ENCODE measurements at regions not wholly inside any gene's neighbourhood (a gene's known extent, or its start where the extent isn't known, plus 50 kb on each side); places are given as distances from the start of the nearest gene placed in this dataset.

DNA sequence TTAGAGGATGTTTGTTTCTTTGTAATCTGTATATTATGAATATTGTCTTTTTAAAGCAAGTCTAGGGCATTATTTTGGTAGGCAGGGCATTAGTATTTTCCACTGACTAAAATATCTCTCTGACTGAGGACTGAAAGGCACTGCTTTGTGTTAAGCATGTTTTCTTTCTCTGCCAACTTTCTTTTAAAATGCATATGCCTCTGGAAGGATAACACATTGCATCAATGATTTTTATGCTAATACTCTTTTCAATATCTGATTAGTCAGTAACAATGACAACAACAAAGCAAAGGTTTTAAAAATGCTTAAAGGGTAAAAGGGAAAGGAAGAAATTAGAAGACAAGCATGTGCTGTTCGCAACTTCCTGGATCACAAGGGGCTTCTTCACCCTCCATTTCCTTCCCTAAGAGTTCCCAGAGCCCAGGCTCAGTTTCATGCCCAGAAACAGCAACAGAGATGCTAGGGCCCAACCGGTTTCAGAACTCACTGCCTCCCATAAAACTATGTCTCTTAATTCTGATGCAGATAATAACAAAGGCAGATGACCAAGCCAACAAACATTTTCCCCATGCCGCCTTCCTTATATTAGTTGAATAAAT lies 786.8 kb upstream of the ACVR2A start:
- no peak overlapping the region for H3K4me3 ChIP-seq (ENCODE audit: low read depth, low read length)
- H3K27ac ChIP-seq (ENCODE audit: low read depth, low read length): no peak overlapping the region
- H3K27me3 ChIP-seq (ENCODE audit: control insufficient read depth, insufficient read depth, low read length): no peaks in the 10 kb centered on the region
- H3K36me3 ChIP-seq (ENCODE audit: control insufficient read depth, insufficient read depth, low read length): no peaks in the 10 kb centered on the region
- H3K9me3 ChIP-seq (ENCODE audit: control insufficient read depth, insufficient read depth, low read depth, low read length): no peaks in the 10 kb centered on the region; the same call in 1 of the 2 replicates
- H3K9ac ChIP-seq (ENCODE audit: low read length): no peak overlapping the region
- H3K4me1 ChIP-seq (ENCODE audit: control insufficient read depth, insufficient read depth, low read length): peaks cover 18% of the 10 kb centered on the region; the same call in 1 of the 2 replicates

GRCh38 chr2:147051814-147052213 lies 793.0 kb upstream of the ACVR2A start:
- Histone ChIP-seq H3K4me1 (ENCODE audit: control insufficient read depth, insufficient read depth, low read length) (no peaks in the 10 kb centered on the region), H3K27ac (ENCODE audit: low read depth, low read length) (no peak overlapping the region), H3K36me3 (ENCODE audit: control insufficient read depth, insufficient read depth, low read length) (no peaks in the 10 kb centered on the region), H3K9me3 (ENCODE audit: control insufficient read depth, insufficient read depth, low read depth, low read length) (no peaks in the 10 kb centered on the region; the same call in 1 of the 2 replicates), H3K4me3 (ENCODE audit: low read depth, low read length) (no peak overlapping the region), H3K27me3 (ENCODE audit: control insufficient read depth, insufficient read depth, low read length) (no peaks in the 10 kb centered on the region), H3K9ac (ENCODE audit: low read length) (no peak overlapping the region)

- no peaks in the 10 kb centered on the region; the same call in 1 of the 2 replicates for H3K9me3 ChIP-seq (ENCODE audit: control insufficient read depth, insufficient read depth, low read depth, low read length)
- no peaks in the 10 kb centered on the region for H3K27me3 ChIP-seq (ENCODE audit: control insufficient read depth, insufficient read depth, low read length)
These were observed 793.6 kb upstream of the ACVR2A start for GRCh38 chr2:147051248-147051647.

GRCh38 chr2:147049957-147050356 lies 794.9 kb upstream of the ACVR2A start:
- Histone ChIP-seq H3K27me3 (ENCODE audit: control insufficient read depth, insufficient read depth, low read length) (no peaks in the 10 kb centered on the region), H3K9ac (ENCODE audit: low read length) (no peak overlapping the region), H3K27ac (ENCODE audit: low read depth, low read length) (no peak overlapping the region), H3K36me3 (ENCODE audit: control insufficient read depth, insufficient read depth, low read length) (no peaks in the 10 kb centered on the region), H3K4me3 (ENCODE audit: low read depth, low read length) (no peak overlapping the region), H3K9me3 (ENCODE audit: control insufficient read depth, insufficient read depth, low read depth, low read length) (no peaks in the 10 kb centered on the region; the same call in 1 of the 2 replicates), H3K4me1 (ENCODE audit: control insufficient read depth, insufficient read depth, low read length) (peaks cover 3% of the 10 kb centered on the region; the same call in 1 of the 2 replicates)

More at GRCh38 chr2:147051248-147051647, 793.6 kb upstream of the ACVR2A start:
- Histone ChIP-seq H3K36me3 (ENCODE audit: control insufficient read depth, insufficient read depth, low read length) (no peaks in the 10 kb centered on the region), H3K4me3 (ENCODE audit: low read depth, low read length) (no peak overlapping the region), H3K9ac (ENCODE audit: low read length) (no peak overlapping the region), H3K4me1 (ENCODE audit: control insufficient read depth, insufficient read depth, low read length) (peaks cover 3% of the 10 kb centered on the region; the same call in 1 of the 2 replicates), H3K27ac (ENCODE audit: low read depth, low read length) (no peak overlapping the region)

GRCh38 chr2:147046473-147046872 lies 798.4 kb upstream of the ACVR2A start:
- H3K9me3 ChIP-seq (ENCODE audit: control insufficient read depth, insufficient read depth, low read depth, low read length): no peaks in the 10 kb centered on the region
- no peaks in the 10 kb centered on the region for H3K27me3 ChIP-seq (ENCODE audit: control insufficient read depth, insufficient read depth, low read length)
- no peak overlapping the region for H3K4me3 ChIP-seq (ENCODE audit: low read depth, low read length)
- peaks cover 3% of the 10 kb centered on the region; the same call in 1 of the 2 replicates for H3K4me1 ChIP-seq (ENCODE audit: control insufficient read depth, insufficient read depth, low read length)
- no peak overlapping the region for H3K27ac ChIP-seq (ENCODE audit: low read depth, low read length)
- H3K9ac ChIP-seq (ENCODE audit: low read length): no peak overlapping the region
- H3K36me3 ChIP-seq (ENCODE audit: control insufficient read depth, insufficient read depth, low read length): no peaks in the 10 kb centered on the region

GRCh38 chr2:147045113-147045512 lies 799.7 kb upstream of the ACVR2A start:
- H3K4me3 ChIP-seq (ENCODE audit: low read depth, low read length): no peak overlapping the region
- H3K9ac ChIP-seq (ENCODE audit: low read length): no peak overlapping the region
- H3K36me3 ChIP-seq (ENCODE audit: control insufficient read depth, insufficient read depth, low read length): no peaks in the 10 kb centered on the region
- no peaks in the 10 kb centered on the region for H3K27me3 ChIP-seq (ENCODE audit: control insufficient read depth, insufficient read depth, low read length)
- no peaks in the 10 kb centered on the region for H3K9me3 ChIP-seq (ENCODE audit: control insufficient read depth, insufficient read depth, low read depth, low read length)
- no peak overlapping the region for H3K27ac ChIP-seq (ENCODE audit: low read depth, low read length)
- peaks cover 3% of the 10 kb centered on the region; the same call in 1 of the 2 replicates for H3K4me1 ChIP-seq (ENCODE audit: control insufficient read depth, insufficient read depth, low read length)

DNA sequence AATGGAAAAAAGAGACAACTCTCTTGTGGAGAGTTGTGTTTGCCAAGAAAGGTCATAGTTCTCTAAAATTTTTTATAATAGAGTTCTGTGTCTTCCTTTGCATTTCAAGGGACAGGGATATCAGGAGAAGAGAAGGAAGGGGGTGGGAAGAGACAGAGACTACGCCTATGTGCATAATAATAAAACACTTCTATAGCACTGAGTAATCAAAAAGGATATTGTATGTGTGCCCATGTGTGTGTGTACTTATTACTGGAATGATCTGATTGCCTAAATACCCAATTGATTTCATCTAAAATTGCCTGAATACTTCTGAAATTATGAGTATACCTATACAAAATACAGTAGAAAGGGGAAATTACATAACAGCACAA lies 803.7 kb upstream of the ACVR2A start:
- Histone ChIP-seq H3K27me3 (ENCODE audit: control insufficient read depth, insufficient read depth, low read length) (no peaks in the 10 kb centered on the region), H3K36me3 (ENCODE audit: control insufficient read depth, insufficient read depth, low read length) (no peaks in the 10 kb centered on the region), H3K4me3 (ENCODE audit: low read depth, low read length) (no peak overlapping the region), H3K9ac (ENCODE audit: low read length) (no peak overlapping the region), H3K27ac (ENCODE audit: low read depth, low read length) (no peak overlapping the region), H3K4me1 (ENCODE audit: control insufficient read depth, insufficient read depth, low read length) (no peaks in the 10 kb centered on the region), H3K9me3 (ENCODE audit: control insufficient read depth, insufficient read depth, low read depth, low read length) (no peaks in the 10 kb centered on the region)

GRCh38 chr2:147040298-147041120 lies 804.3 kb upstream of the ACVR2A start:
- H3K36me3 ChIP-seq (ENCODE audit: control insufficient read depth, insufficient read depth, low read length): no peaks in the 10 kb centered on the region
- no peaks in the 10 kb centered on the region for H3K9me3 ChIP-seq (ENCODE audit: control insufficient read depth, insufficient read depth, low read depth, low read length)
- H3K4me1 ChIP-seq (ENCODE audit: control insufficient read depth, insufficient read depth, low read length): no peaks in the 10 kb centered on the region
- no peaks in the 10 kb centered on the region for H3K27me3 ChIP-seq (ENCODE audit: control insufficient read depth, insufficient read depth, low read length)
- no peak overlapping the region for H3K4me3 ChIP-seq (ENCODE audit: low read depth, low read length)
- no peak overlapping the region for H3K27ac ChIP-seq (ENCODE audit: low read depth, low read length)
- H3K9ac ChIP-seq (ENCODE audit: low read length): no peak overlapping the region

- Histone ChIP-seq H3K4me3 (ENCODE audit: low read depth, low read length) (no peak overlapping the region), H3K9ac (ENCODE audit: low read length) (no peak overlapping the region), H3K27me3 (ENCODE audit: control insufficient read depth, insufficient read depth, low read length) (no peaks in the 10 kb centered on the region), H3K9me3 (ENCODE audit: control insufficient read depth, insufficient read depth, low read depth, low read length) (no peaks in the 10 kb centered on the region), H3K4me1 (ENCODE audit: control insufficient read depth, insufficient read depth, low read length) (no peaks in the 10 kb centered on the region), H3K27ac (ENCODE audit: low read depth, low read length) (no peak overlapping the region), H3K36me3 (ENCODE audit: control insufficient read depth, insufficient read depth, low read length) (no peaks in the 10 kb centered on the region)
These were observed 807.8 kb upstream of the ACVR2A start for GRCh38 chr2:147037048-147037447.

- Histone ChIP-seq H3K9ac (ENCODE audit: low read length) (no peak overlapping the region), H3K27ac (ENCODE audit: low read depth, low read length) (no peak overlapping the region), H3K4me1 (ENCODE audit: control insufficient read depth, insufficient read depth, low read length) (no peaks in the 10 kb centered on the region; the same call in 1 of the 2 replicates), H3K36me3 (ENCODE audit: control insufficient read depth, insufficient read depth, low read length) (no peaks in the 10 kb centered on the region), H3K4me3 (ENCODE audit: low read depth, low read length) (no peak overlapping the region), H3K27me3 (ENCODE audit: control insufficient read depth, insufficient read depth, low read length) (no peaks in the 10 kb centered on the region), H3K9me3 (ENCODE audit: control insufficient read depth, insufficient read depth, low read depth, low read length) (no peaks in the 10 kb centered on the region)
These were observed 811.8 kb upstream of the ACVR2A start for GRCh38 chr2:147033044-147033443.

- no peaks in the 10 kb centered on the region; the same call in 1 of the 2 replicates for H3K4me1 ChIP-seq (ENCODE audit: control insufficient read depth, insufficient read depth, low read length)
- no peaks in the 10 kb centered on the region for H3K27me3 ChIP-seq (ENCODE audit: control insufficient read depth, insufficient read depth, low read length)
- H3K9me3 ChIP-seq (ENCODE audit: control insufficient read depth, insufficient read depth, low read depth, low read length): no peaks in the 10 kb centered on the region
- H3K9ac ChIP-seq (ENCODE audit: low read length): no peak overlapping the region
- no peak overlapping the region for H3K27ac ChIP-seq (ENCODE audit: low read depth, low read length)
- no peak overlapping the region for H3K4me3 ChIP-seq (ENCODE audit: low read depth, low read length)
- H3K36me3 ChIP-seq (ENCODE audit: control insufficient read depth, insufficient read depth, low read length): no peaks in the 10 kb centered on the region
These were observed 812.9 kb upstream of the ACVR2A start for GRCh38 chr2:147031897-147032296.

All from HUES6 (cell line).